RWPE1 (cell line): ENCODE measurements at regions not wholly inside any gene's neighbourhood (a gene's known extent, or its start where the extent isn't known, plus 50 kb on each side); places are given as distances from the start of the nearest gene placed in this dataset.

Experiments
- CTCF ChIA-PET: fragments of 350-600 bp; sonication (Branson Sonifier 250); formaldehyde crosslinking; extraction: SDS; loops from one replicate; lab custom pipeline; 2021; lab: Yijun Ruan, JAX
- POLR2A ChIA-PET: fragments of 400-600 bp; formaldehyde crosslinking; extraction: SDS; loops from one replicate; lab custom pipeline; 2020; ENCODE audit warnings: antibody characterized with exemption; ENCODE audit not compliant: low non-redundant PET; lab: Yijun Ruan, JAX
- DNase-seq: peaks from one replicate; pipeline ENCODE4 v3.0.0; 2012; ENCODE audit warnings: low spot score
- H3K27ac ChIP-seq: fragments of 450-650 bp; 2 replicates; pipeline ENCODE4 v1.5.1; 2017
- CTCF ChIP-seq: fragments of 450-650 bp; conservative IDR thresholded peaks from 2 replicates; pipeline ENCODE4 v1.5.1; 2017; ENCODE audit warnings: low read depth, mild to moderate bottlenecking

GRCh38 chr19:46546194-46546896, 50.7 kb upstream of the PNMA8B start:
- CTCF ChIA-PET = interaction anchor here (0.7 kb wide), 1 partner anchor 74 kb away, joined by 5 read pairs; no protein-coding TSS in a partner anchor
- POLR2A ChIA-PET = no interaction called here

GRCh38 chr19:46550684-46551083, 50.4 kb upstream of the CALM3 start:
- H3K27ac ChIP-seq = no peak overlapping the region
- no peak for TF ChIP-seq CTCF
- ChIA-PET CTCF (interaction anchor here (0.6 kb wide), 1 partner anchor 1073 kb away, joined by 4 read pairs; no protein-coding TSS in a partner anchor), POLR2A (no interaction called here)
- no peak for DNase-seq

More at GRCh38 chr19:46546194-46546896, 50.7 kb upstream of the PNMA8B start:
- no peak for TF ChIP-seq CTCF
- no peak overlapping the region for H3K27ac ChIP-seq
- peak; percentile 62 for DNase-seq

GRCh38 chr19:46551164-46551563, 50.0 kb upstream of the CALM3 start:
- no peak for DNase-seq
- CTCF ChIA-PET = interaction anchor here (0.6 kb wide), 1 partner anchor 362 kb away, joined by 3 read pairs; no protein-coding TSS in a partner anchor

More at GRCh38 chr19:46551164-46551563, 50.0 kb upstream of the CALM3 start:
- H3K27ac ChIP-seq = no peak overlapping the region
- no peak for TF ChIP-seq CTCF
- POLR2A ChIA-PET = no interaction called here
